ENCODE measurements at regions not wholly inside any gene's neighbourhood (a gene's known extent, or its start where the extent isn't known, plus 50 kb on each side); places are given as distances from the start of the nearest gene placed in this dataset.
"Not testable (repeated sequence)": the region's sequence is repeated elsewhere in the genome, so short reads cannot be mapped to it uniquely, and the experiment has no call there.

- Histone ChIP-seq H3K4me1 (no peaks in the 10 kb centered on the region), H3K9me3 (no peaks in the 10 kb centered on the region), H3K4me3 (replicated peaks in 1 of 3) (no peak overlapping the region), H3K36me3 (no peaks in the 10 kb centered on the region), H3K27me3 (no peaks in the 10 kb centered on the region), H3K27ac (no peak overlapping the region)
- 95 to 98% methylated on average over 3 of the region's 3 CpGs for WGBS, 2 donors
- TF ChIP-seq CTCF (IDR thresholded peaks at IDR 0.05) (no peak), POLR2A (IDR thresholded peaks at IDR 0.05) (no peak)
- intact Hi-C loops (cut with DNase I): no loop called here
- no peak for DNase-seq
These were observed 240.2 kb upstream of the GRIA3 start for GRCh38 chrX:122943918-122944317.

DNA sequence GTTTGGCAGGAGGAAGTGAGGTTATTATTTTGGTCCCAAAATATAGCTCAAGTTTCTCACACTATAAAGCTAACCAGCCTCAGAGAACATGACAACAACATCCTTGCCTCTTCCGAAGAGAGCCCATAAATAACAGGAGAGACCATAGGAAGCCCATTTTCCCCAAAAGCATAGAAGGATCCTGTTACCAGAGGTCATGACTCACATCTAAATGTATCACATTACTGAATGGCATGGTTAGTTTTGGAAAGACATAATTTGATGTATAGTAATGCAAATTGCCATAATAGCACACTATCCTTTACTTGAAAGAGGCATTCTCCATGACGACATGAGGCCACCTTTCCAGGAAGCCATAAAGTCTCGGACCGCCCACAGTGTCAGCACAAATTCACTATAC is 238.8 kb upstream of the GRIA3 start:
- WGBS, 2 donors: 84 to 86% methylated on average over 4 of the region's 4 CpGs

GRCh38 chrX:122972604-122973003 is 211.5 kb upstream of the GRIA3 start:
- 94% methylated on average over 2 of the region's 2 CpGs; no CpG with 5 or more reads in 1 of the 2 donors for WGBS, 2 donors
- no peaks in the 10 kb centered on the region for H3K36me3 ChIP-seq
- H3K9me3 ChIP-seq: no peaks in the 10 kb centered on the region
- intact Hi-C loops (cut with DNase I): no loop called here
- TF ChIP-seq POLR2A (IDR thresholded peaks at IDR 0.05): no peak
- TF ChIP-seq CTCF (IDR thresholded peaks at IDR 0.05): no peak
- H3K4me1 ChIP-seq: no peaks in the 10 kb centered on the region
- H3K4me3 ChIP-seq (replicated peaks in 1 of 3): no peak overlapping the region
- H3K27ac ChIP-seq: no peak overlapping the region
- no peak for DNase-seq
- H3K27me3 ChIP-seq: no peaks in the 10 kb centered on the region

More for the DNA sequence above, 238.8 kb upstream of the GRIA3 start:
- Histone ChIP-seq H3K36me3 (no peaks in the 10 kb centered on the region), H3K4me1 (no peaks in the 10 kb centered on the region), H3K9me3 (no peaks in the 10 kb centered on the region), H3K4me3 (replicated peaks in 1 of 3) (no peak overlapping the region), H3K27ac (no peak overlapping the region), H3K27me3 (no peaks in the 10 kb centered on the region)
- intact Hi-C loops (cut with DNase I): no loop called here
- DNase-seq: no peak
- TF ChIP-seq CTCF (IDR thresholded peaks at IDR 0.05): no peak
- no peak for TF ChIP-seq POLR2A (IDR thresholded peaks at IDR 0.05)

DNA sequence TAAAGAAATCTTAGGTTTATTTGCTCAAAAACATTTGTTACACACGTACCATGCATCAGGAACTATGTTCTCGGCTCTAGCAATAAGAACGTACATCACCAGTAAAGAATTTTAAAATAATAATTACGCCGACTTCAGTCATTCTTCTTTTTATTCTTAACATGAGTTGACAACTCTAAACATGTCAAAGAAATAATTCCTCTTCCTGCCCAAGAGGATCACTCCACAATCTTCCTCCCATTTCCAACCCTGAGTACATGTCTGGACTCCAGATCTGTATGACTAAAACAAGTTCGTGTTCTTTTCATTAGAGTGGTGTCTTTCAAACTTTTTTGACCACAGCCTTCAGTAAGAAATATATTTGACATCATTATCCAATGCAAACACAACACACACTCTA is 201.6 kb upstream of the GRIA3 start:
- 83 to 90% methylated on average over 6 of the region's 6 CpGs for WGBS, 2 donors
- no peaks in the 10 kb centered on the region for H3K36me3 ChIP-seq
- TF ChIP-seq CTCF (IDR thresholded peaks at IDR 0.05) (no peak), POLR2A (IDR thresholded peaks at IDR 0.05) (no peak)
- DNase-seq: no peak
- H3K9me3 ChIP-seq: no peaks in the 10 kb centered on the region
- H3K27me3 ChIP-seq: no peaks in the 10 kb centered on the region
- intact Hi-C loops (cut with DNase I): no loop called here
- H3K27ac ChIP-seq: no peak overlapping the region
- H3K4me3 ChIP-seq (replicated peaks in 1 of 3): no peak overlapping the region
- H3K4me1 ChIP-seq: no peaks in the 10 kb centered on the region

- H3K4me3 ChIP-seq (replicated peaks in 1 of 3); H3K27me3 ChIP-seq; DNase-seq; H3K36me3 ChIP-seq; H3K9me3 ChIP-seq; H3K4me1 ChIP-seq; intact Hi-C loops (cut with DNase I); H3K27ac ChIP-seq: not testable (repeated sequence)
- 78 to 87% methylated on average over 2 of the region's 2 CpGs for WGBS, 2 donors
These were observed 181.2 kb upstream of the GRIA3 start for GRCh38 chrX:123002844-123003243.

DNA sequence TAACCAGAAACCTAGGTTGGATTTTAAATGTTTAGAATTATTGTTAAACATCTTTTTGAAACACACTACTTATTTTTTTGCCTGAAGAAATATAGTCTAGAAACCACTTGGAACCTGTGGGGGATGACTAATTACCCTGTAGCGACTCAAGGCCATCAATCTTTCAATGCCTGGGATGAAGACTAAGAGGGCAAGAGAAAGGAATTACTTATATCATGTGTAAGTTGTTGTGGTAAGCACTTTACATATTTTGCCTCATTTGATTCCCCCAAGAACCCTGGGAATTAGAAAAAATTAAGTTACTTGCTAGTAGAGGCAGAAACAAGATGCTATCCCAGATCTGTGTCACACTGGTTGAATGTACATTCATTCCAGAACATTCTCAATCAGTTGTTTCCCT is 170.9 kb upstream of the GRIA3 start:
- no peak for DNase-seq
- Histone ChIP-seq H3K36me3 (no peaks in the 10 kb centered on the region), H3K9me3 (no peaks in the 10 kb centered on the region), H3K27me3 (no peaks in the 10 kb centered on the region), H3K4me1 (no peaks in the 10 kb centered on the region), H3K27ac (no peak overlapping the region), H3K4me3 (replicated peaks in 1 of 3) (no peak overlapping the region)
- WGBS, 2 donors: 71 to 83% methylated on average over 1 of the region's 1 CpG
- TF ChIP-seq CTCF (IDR thresholded peaks at IDR 0.05) (no peak), POLR2A (IDR thresholded peaks at IDR 0.05) (no peak)
- intact Hi-C loops (cut with DNase I): no loop called here

All from thyroid gland (tissue), 4 donors.